HG03175 (cell line): ENCODE measurements at regions not wholly inside any gene's neighbourhood (a gene's known extent, or its start where the extent isn't known, plus 50 kb on each side); places are given as distances from the start of the nearest gene placed in this dataset.

Experiments
- ATAC-seq: cut with Tn5 transposase; IDR thresholded peaks from one replicate; pipeline ENCODE4 v1.9.1; 2021; ENCODE audit warnings: mild to moderate bottlenecking, moderate library complexity; ENCODE audit not compliant: unreplicated experiment

DNA sequence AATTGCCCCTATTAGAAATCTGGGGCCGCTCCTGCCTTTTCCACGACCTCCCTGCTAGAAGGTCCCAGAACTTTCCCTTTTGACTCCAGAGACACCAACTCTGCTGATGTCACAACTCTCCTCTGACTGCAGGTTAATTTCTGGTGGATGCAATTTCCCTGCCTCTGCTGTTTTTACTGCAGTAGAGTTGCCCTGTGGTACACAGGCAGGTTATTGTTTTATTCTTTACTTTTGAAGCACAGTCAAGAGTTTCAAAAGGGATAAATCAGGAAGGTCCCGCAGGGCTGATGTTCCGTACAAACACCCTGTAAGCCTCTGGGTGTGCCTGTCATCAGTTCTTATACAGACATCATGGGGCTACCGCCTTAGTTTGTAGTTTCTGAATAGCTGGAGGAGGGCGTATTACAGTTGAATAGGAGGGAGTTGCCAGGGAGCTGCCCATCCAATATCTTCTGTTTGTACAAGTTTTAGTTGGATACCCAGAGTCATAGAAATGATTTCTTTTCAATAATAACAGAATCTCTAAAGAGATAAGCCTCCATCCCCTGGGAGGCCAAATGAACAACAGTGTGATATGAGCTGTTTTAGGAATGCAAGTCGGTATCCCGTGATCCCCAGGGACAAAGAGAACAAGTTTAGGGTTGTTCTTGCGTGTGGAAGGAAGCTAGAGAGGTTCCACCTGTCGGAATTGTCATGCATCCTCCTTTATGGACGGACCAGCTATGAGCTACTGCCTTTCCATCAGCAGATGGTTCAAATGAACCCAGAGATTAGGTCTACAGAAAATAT lies 108.4 kb upstream of the COPS8 start:
- ATAC-seq = no peak

GRCh38 chr2:236977852-236978398 lies 107.8 kb upstream of the COPS8 start:
- no peak for ATAC-seq

DNA sequence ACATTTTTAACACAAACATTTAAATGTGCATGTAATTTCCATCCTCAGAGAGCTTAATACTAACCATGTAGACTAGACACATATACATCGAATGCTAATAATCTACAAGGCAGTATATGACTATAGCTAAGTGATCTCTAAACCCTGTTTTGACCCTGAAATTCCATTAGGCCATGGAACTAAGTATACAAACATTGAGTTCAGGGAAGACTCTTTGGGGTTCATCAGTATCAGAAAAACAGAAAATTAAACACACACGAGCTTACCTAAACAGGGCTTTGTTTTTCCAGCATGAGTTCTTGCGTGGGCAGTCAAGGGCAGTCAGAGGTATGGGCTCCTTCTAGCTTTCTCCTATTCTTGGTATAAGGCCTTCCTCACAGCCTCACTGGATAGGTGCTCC lies 106.0 kb upstream of the COPS8 start:
- ATAC-seq = no peak

DNA sequence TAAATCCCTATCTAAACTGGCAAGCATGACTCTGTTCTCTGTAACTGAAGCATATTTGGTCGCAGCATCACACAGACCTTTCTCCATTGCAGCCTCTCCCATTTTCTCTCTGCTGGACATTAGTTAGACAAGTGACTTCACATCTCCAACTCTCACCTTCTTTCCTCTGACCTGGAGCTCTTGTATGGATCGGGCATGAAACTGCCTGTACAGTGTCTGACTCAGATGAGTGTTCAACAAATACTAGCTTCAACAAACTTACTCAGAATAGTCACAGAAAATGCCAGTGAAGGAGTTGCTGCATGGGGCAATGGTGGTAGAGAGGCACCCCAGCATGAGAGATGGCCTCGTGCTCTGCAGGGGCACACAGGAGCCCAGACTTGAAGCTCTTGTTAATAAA lies 104.7 kb upstream of the COPS8 start:
- ATAC-seq = no peak

GRCh38 chr2:236981701-236982485 lies 103.8 kb upstream of the COPS8 start:
- no peak for ATAC-seq

DNA sequence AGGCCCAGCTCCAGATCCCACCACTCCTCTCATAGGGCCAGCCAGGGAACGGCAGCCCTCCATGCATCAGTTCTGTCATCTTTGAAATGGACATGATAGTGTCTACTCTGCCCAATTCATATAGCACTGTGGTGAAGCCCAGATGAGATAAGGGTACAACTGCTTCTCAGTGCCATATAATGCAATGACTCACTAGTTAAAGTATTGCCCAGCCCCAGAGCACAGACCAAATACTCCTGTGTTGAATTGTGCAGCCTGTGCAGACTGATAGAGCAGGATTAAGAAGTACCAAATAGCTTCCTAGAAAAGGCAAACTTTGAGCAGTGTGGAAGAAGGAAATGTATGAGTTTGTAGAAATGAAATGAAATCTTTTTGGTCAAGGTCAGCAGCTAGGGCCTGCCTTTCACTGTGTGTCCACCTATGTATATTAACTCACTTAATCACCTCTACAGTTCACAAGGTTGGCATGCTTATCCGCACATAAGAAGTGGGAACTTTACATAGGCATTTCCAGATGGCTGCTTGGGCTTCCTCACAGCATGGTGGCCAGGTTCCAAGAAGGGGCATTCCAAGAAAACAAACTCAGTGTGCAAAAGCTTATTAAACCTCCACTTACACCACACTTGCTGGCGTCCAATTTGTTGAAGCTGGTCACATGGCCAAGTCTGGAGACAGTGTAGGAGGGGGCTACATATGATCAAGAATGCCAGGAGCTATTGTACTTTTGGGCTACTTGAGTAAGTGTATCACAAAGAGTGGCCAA lies 102.8 kb upstream of the COPS8 start:
- ATAC-seq = no peak

DNA sequence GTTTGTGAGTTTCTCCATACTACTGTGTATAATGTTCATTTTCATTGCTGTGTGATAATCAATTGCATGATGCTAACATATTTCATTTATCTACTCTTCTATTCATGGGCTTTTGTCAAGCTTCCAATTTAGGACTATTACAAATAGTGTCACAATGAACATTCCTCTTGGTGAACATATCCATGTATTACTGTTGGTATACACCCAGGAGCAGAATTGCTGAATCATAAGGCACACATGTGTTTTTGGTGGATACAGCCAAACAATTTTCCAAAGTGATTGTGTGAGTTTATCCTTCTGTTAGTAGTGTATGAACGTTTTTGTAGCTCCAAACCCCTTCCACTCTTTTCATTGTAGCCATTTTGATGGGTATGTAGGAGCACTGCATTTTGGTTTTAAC lies 101.6 kb upstream of the COPS8 start:
- no peak for ATAC-seq

- no peak for ATAC-seq
Observed at GRCh38 chr2:236985761-236986339, 99.8 kb upstream of the COPS8 start.

GRCh38 chr2:236986524-236987330 lies 99.0 kb upstream of the COPS8 start:
- no peak for ATAC-seq

DNA sequence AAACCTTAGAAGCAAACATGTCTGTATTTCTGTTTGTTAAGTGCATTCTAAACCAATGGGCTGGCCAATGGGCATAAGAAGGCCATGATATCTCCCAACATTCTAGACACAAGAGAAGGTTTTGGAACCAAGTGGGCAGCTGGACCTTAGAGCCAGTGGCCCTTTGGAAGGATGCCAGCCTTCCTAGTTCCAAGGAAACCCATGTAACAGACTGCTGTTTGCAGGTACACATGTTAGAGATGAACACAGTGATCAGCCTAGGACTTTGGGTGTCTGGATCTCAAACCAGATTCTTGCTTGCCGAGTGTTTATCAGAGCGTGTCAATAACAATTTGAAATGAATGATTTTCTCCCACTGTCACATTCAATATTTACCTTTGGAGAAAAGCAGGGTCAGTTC lies 97.5 kb upstream of the COPS8 start:
- ATAC-seq = no peak

DNA sequence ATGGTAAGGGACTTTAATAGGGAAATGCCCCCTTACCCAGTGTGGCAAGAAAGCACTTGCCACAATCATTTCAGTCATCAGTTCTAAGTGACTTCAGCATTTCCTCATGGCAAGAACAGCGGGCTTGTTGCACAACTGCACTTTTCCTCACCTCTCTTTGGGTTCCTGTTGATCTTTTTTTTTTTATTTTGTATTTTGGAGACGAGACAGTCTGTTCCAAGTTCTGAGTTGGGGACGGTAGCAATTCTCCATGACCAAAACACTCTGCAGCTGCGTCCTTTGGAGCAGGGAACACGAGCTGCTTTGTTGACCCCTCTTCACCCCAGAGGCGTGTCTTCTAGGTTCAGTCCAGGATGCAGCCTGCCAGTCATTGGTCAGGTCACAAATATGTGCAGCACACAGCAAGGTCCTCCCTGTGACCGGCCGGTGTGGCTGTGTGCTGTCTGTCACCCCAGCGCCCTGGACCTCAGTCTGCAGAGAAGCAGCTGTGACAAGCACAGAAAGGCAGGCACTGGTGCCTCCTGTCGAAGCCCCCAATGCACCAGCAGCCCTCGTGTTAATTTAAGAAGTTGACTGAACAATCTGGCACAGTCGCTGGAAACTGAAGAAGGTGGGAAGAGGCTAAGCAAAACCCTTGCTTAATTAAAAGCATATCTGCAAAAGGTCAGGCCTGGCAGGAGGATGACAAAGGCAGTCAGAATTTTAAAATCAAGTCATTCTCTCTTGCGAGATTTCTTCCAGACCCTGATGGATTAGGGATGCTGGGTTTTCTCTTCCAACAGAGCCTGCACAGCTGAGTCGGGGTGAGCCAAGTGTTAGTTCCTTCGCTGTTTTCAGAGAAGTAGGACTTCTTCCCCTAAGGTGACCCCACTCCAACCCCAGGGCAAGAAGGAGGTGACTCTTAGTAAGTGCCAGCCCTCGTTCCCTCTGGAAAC lies 96.7 kb upstream of the COPS8 start:
- ATAC-seq = no peak

GRCh38 chr2:236990552-236990951 lies 95.1 kb upstream of the COPS8 start:
- no peak for ATAC-seq

- no peak for ATAC-seq
Observed at GRCh38 chr2:236991874-236992273, 93.8 kb upstream of the COPS8 start.

- ATAC-seq = no peak
Observed at GRCh38 chr2:236993286-236993685, 92.4 kb upstream of the COPS8 start.

DNA sequence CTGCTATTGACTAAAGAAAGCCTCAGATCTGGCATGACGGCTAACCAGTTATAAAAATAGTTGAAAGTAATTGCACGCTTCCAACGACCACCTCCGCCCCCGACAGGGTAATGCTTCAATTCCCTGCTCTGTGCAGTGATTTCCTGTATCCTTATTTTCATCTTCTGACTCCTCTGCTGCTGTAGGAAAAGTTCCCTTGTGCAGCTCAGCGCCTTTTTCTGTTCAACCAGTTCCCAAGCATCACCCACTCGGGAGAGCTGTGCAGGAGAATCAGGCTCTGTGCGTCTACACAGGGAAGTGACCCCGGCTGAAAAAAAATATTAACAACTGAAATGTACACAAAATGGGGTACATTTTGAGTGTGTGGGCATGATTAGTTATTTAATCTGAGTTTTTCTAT lies 91.3 kb upstream of the COPS8 start:
- no peak for ATAC-seq

- ATAC-seq = no peak
Observed at GRCh38 chr2:236997069-236997715, 88.5 kb upstream of the COPS8 start.

DNA sequence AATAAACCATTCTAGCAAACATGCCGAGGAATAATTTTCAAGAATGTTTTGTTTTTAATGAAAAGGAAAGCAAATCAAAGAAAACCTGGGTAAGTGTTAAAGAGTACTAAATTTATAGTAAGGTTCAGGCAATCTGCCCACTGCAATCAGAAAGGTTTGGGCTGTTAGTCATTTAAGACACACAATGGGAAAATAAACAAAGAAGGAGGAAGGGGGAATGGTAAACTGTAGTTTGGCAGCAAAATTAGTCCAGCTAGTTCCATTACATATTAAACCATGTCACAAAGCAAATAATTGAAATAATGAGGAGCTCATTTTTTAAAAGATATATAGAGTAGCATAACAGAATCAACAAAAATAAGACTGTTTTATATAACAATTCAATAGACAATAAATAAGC lies 87.5 kb upstream of the COPS8 start:
- no peak for ATAC-seq

- ATAC-seq = no peak
Observed at GRCh38 chr2:236998758-236999157, 86.9 kb upstream of the COPS8 start.

DNA sequence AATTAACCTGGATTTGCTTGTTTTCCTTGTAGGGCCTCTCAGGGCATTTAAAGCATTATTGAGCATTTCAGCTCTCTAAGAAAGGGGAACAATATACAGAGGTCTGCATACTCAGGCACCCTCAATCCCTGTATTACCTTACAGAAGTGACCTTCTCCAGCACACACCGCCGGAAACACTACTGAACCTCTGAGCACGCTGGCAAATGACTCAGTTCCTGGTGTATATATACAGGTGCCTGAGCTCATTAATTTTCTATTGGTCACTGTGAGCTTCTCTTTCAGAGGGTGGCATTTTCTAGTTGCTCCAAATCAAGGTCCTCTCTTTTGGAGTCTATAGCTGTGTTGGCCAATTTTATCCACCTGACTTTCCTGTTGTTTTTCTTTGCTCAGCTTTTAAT lies 85.2 kb upstream of the COPS8 start:
- ATAC-seq = no peak
